Upper lobe of left lung (tissue), 6 donors: ENCODE measurements at regions not wholly inside any gene's neighbourhood (a gene's known extent, or its start where the extent isn't known, plus 50 kb on each side); places are given as distances from the start of the nearest gene placed in this dataset.

ENCODE experiments used
- ATAC-seq, 2 donors: fragments of 200-7000 bp; cut with Tn5 transposase; one replicate each; pipeline ENCODE4 v1.9.1; 2022; ENCODE audit warnings: mild to moderate bottlenecking in 2 of 2, moderate library complexity in 2 of 2; ENCODE audit not compliant: low FRiP score in 2 of 2
- DNase-seq, 2 donors: peaks; one replicate each; pipeline ENCODE4 v3.0.0-alpha.2; 2019 to 2020
- H3K27ac ChIP-seq, 4 donors: fragments of 200-600 bp; sonication (generic); one replicate each; pipeline ENCODE4 v1.5.1; 2016 to 2019
- H3K27me3 ChIP-seq, 4 donors: fragments of 200-600 bp; sonication (generic); one replicate each; pipeline ENCODE4 v1.5.1; 2017 to 2019
- H3K36me3 ChIP-seq, 4 donors: fragments of 200-600 bp; sonication (generic); one replicate each; pipeline ENCODE4 v1.5.1; 2016 to 2019
- H3K4me1 ChIP-seq, 4 donors: fragments of 200-600 bp; sonication (generic); one replicate each; pipeline ENCODE4 v1.5.1; 2018 to 2019
- H3K4me3 ChIP-seq, 4 donors: fragments of 200-600 bp; sonication (generic); one replicate each; pipeline ENCODE4 v1.5.1; 2017 to 2019; ENCODE audit warnings: mild to moderate bottlenecking in 2 of 4, moderate library complexity in 1 of 4
- H3K9me3 ChIP-seq, 4 donors: fragments of 200-600 bp; sonication (generic); one replicate each; pipeline ENCODE4 v1.5.1; 2018 to 2019
- EP300 ChIP-seq, 4 donors: sonication (generic); formaldehyde crosslinking; IDR thresholded peaks; one replicate each; pipeline ENCODE4 v1.5.1; 2017; ENCODE audit warnings: antibody characterized with exemption in 4 of 4, control low read depth in 2 of 4
- POLR2A ChIP-seq, 4 donors: fragments of 450-650 bp; IDR thresholded peaks; one replicate each; pipeline ENCODE4 v1.5.1; 2016 to 2017; ENCODE audit warnings: antibody characterized with exemption in 4 of 4, mild to moderate bottlenecking in 2 of 4
- POLR2AphosphoS5 ChIP-seq, 2 donors: sonication (generic); formaldehyde crosslinking; IDR thresholded peaks; one replicate each; pipeline ENCODE4 v1.5.1; 2017; ENCODE audit warnings: antibody characterized with exemption in 2 of 2
- WGBS, 2 donors: methylation state at CpG; one replicate each; pipeline ENCODE4 v1.1.5; 2017 to 2018; 5-methylcytosine and 5-hydroxymethylcytosine counted together
- TF ChIP-seq, protein P1 (sequence below), 6 experiments: fragments of 450-650 bp in 4 of 6; fragments of 200-600 bp in 2 of 6; sonication (generic) in 2 of 6; IDR thresholded peaks; one replicate each; pipeline ENCODE4 v1.5.1; 2016 to 2019; ENCODE audit warnings: antibody characterized with exemption in 6 of 6
- donor health status: DM: no; HTN: no; CAD: no; lungs with moderate emphysema.
- donor health status: DM: no; HTN: yes; CAD: no; lungs with severe emphysema.

DNA sequence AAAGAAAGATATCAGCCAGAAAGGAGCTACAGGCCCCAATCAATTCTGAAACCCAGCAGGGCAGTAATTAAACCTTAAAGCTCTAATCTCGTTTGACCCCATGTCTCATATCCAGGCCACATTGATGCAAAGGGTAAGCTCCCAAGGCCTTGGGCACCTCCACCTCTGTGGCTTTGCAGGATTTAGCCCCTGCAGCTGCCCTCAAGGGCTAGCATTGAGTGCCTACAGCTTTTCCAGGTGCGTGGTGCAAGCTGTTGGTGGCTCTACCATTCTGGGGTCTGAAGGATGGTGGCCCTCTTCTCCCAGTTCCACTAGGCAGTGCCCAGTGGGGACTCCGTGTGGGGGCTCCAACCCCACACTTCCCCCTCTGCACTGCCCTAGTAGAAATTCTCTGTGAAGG lies 429.9 kb downstream of the NPHP4 start:
- TF ChIP-seq, protein P1, sequence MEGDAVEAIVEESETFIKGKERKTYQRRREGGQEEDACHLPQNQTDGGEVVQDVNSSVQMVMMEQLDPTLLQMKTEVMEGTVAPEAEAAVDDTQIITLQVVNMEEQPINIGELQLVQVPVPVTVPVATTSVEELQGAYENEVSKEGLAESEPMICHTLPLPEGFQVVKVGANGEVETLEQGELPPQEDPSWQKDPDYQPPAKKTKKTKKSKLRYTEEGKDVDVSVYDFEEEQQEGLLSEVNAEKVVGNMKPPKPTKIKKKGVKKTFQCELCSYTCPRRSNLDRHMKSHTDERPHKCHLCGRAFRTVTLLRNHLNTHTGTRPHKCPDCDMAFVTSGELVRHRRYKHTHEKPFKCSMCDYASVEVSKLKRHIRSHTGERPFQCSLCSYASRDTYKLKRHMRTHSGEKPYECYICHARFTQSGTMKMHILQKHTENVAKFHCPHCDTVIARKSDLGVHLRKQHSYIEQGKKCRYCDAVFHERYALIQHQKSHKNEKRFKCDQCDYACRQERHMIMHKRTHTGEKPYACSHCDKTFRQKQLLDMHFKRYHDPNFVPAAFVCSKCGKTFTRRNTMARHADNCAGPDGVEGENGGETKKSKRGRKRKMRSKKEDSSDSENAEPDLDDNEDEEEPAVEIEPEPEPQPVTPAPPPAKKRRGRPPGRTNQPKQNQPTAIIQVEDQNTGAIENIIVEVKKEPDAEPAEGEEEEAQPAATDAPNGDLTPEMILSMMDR (IDR thresholded peaks at IDR 0.05): no peak
- TF ChIP-seq EP300 (IDR thresholded peaks at IDR 0.05): no peak
- H3K27me3 ChIP-seq: no peaks in the 10 kb centered on the region
- ATAC-seq (no peak), DNase-seq (no peak)
- no peaks in the 10 kb centered on the region for H3K36me3 ChIP-seq
- H3K9me3 ChIP-seq: peaks cover 0 to 7% (median 3%) of the 10 kb centered on the region in 4 donors
- no peak overlapping the region for H3K27ac ChIP-seq
- H3K4me1 ChIP-seq: no peaks in the 10 kb centered on the region
- WGBS, 2 donors: 69 to 76% methylated on average over 2 to 3 of the region's 3 CpGs
- H3K4me3 ChIP-seq: no peak overlapping the region

DNA sequence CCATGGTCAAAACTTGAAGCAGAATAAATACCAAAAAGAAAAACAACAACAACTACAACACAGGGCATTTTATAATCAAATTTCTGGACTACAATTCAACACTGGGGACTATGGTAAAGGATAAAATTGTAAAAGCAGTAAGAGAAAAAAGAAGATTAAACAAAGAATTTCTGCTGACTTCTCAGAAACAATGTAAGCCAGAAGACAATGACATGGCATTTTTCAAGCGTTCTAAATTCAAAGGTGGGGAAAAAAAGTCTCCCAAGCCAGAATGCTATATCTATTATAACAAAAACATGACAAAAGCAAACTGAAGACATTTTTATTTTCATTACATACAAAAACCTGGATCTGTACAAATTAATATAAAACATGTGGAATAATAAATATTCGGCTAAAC lies 433.1 kb downstream of the NPHP4 start:
- no peaks in the 10 kb centered on the region for H3K27me3 ChIP-seq
- DNase-seq: no peak
- no peak for ATAC-seq
- H3K36me3 ChIP-seq: no peaks in the 10 kb centered on the region
- no peaks in the 10 kb centered on the region for H3K4me1 ChIP-seq
- TF ChIP-seq, protein P1 (IDR thresholded peaks at IDR 0.05): no peak
- TF ChIP-seq EP300 (IDR thresholded peaks at IDR 0.05): no peak
- no peak for TF ChIP-seq POLR2A (IDR thresholded peaks at IDR 0.05)
- no peak for TF ChIP-seq POLR2AphosphoS5 (IDR thresholded peaks at IDR 0.05)
- no peak overlapping the region for H3K27ac ChIP-seq
- WGBS, 2 donors: 72 to 76% methylated on average over 2 of the region's 2 CpGs
- H3K4me3 ChIP-seq: no peak overlapping the region
- peaks cover 0 to 7% (median 3%) of the 10 kb centered on the region in 4 donors for H3K9me3 ChIP-seq

DNA sequence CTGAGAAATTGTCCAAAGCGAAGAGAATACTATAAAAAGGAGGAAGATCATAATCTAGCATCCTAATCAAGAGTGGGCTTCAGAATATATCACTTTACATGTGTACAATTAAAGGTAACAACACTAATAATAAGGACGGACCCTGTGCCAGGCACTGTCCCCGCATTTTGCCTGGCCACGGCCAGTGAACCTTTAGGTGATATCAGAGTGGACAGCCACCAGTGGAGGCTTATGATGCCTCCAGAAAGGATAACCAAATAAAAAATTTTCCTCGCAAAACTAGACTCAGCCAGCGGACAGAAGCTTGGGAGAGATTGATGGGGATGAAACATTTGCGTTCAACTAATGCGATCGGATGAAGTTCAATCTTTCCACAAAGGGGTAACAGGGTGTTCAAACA lies 436.4 kb downstream of the NPHP4 start:
- Histone ChIP-seq H3K9me3 (peaks cover 0 to 7% (median 3%) of the 10 kb centered on the region in 4 donors), H3K27ac (no peak overlapping the region), H3K27me3 (no peaks in the 10 kb centered on the region), H3K4me1 (no peaks in the 10 kb centered on the region), H3K36me3 (no peaks in the 10 kb centered on the region), H3K4me3 (no peak overlapping the region)
- TF ChIP-seq POLR2A (IDR thresholded peaks at IDR 0.05): no peak
- no peak for TF ChIP-seq POLR2AphosphoS5 (IDR thresholded peaks at IDR 0.05)
- no peak for TF ChIP-seq EP300 (IDR thresholded peaks at IDR 0.05)
- TF ChIP-seq, protein P1 (IDR thresholded peaks at IDR 0.05): no peak
- DNase-seq (no peak), ATAC-seq (no peak)
- 90 to 92% methylated on average over 9 of the region's 9 CpGs for WGBS, 2 donors

DNA sequence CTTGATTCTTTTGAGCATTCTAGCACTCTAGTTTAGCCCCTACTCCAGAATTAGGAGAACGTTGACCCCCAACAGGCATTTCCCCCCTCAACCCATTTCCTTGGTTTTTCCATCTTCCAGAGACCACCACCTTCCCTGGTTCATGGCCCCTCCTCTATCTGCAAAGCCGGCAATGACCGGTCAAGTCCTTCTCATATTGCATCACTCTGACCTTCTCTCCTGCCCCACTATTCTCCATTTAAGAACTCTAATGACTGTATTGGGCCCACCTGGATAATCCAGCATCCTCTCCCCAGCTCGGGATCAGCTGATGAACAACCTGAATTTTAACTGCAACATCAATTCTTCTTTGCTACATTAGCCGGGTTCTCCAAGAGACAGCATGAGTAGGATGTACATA lies 437.4 kb downstream of the NPHP4 start:
- TF ChIP-seq, protein P1 (IDR thresholded peaks at IDR 0.05): no peak
- TF ChIP-seq POLR2A (IDR thresholded peaks at IDR 0.05) (no peak), EP300 (IDR thresholded peaks at IDR 0.05) (no peak), POLR2AphosphoS5 (IDR thresholded peaks at IDR 0.05) (no peak)
- no peaks in the 10 kb centered on the region for H3K27me3 ChIP-seq
- ATAC-seq (no peak), DNase-seq (no peak)
- H3K4me3 ChIP-seq: no peak overlapping the region
- no peaks in the 10 kb centered on the region for H3K4me1 ChIP-seq
- peaks cover 0 to 7% (median 3%) of the 10 kb centered on the region in 4 donors for H3K9me3 ChIP-seq
- H3K27ac ChIP-seq: no peak overlapping the region
- H3K36me3 ChIP-seq: no peaks in the 10 kb centered on the region
- 83 to 87% methylated on average over 5 of the region's 5 CpGs for WGBS, 2 donors

DNA sequence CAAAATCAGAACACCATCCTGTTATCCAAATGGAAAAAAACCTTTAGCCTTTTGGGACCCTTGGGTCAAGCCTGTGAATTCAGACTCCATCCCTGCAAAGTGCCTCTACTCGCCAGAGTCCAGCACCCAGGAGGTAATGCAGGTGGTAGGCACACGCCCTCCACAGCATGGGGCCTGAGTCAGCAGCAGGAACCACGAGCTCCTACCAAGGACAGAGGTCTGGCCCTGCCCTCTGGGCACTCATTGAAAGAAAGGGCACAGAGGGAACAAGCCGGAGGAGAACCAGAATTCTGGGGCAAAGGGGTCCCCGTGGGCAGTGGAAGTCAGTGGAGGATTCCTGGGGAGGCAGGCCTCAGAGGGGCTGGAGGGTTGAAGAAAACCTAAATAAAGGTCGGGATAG lies 438.1 kb downstream of the NPHP4 start:
- 70 to 79% methylated on average over 6 of the region's 6 CpGs for WGBS, 2 donors
- ATAC-seq (no peak), DNase-seq (no peak)
- H3K36me3 ChIP-seq: no peaks in the 10 kb centered on the region
- no peak for TF ChIP-seq EP300 (IDR thresholded peaks at IDR 0.05)
- no peaks in the 10 kb centered on the region for H3K27me3 ChIP-seq
- peaks cover 0 to 7% (median 3%) of the 10 kb centered on the region in 4 donors for H3K9me3 ChIP-seq
- no peaks in the 10 kb centered on the region for H3K4me1 ChIP-seq
- no peak overlapping the region for H3K27ac ChIP-seq
- no peak overlapping the region for H3K4me3 ChIP-seq
